ENCODE measurements at regions not wholly inside any gene's neighbourhood (a gene's known extent, or its start where the extent isn't known, plus 50 kb on each side); places are given as distances from the start of the nearest gene placed in this dataset.

- TF ChIP-seq CTCF (IDR thresholded peaks at IDR 0.05) = no peak
- no peak for TF ChIP-seq POLR2A (IDR thresholded peaks at IDR 0.05)
- no peak for TF ChIP-seq POLR2AphosphoS5 (IDR thresholded peaks at IDR 0.05)
- no peak for TF ChIP-seq EP300 (IDR thresholded peaks at IDR 0.05)
- Histone ChIP-seq H3K27me3 (no peaks in the 10 kb centered on the region), H3K27ac (no peak overlapping the region), H3K36me3 (no peaks in the 10 kb centered on the region), H3K4me3 (no peak overlapping the region), H3K4me1 (no peaks in the 10 kb centered on the region), H3K9me3 (no peaks in the 10 kb centered on the region)
- DNase-seq (no peak), ATAC-seq (ENCODE audit: low FRiP score in 2 of 2) (no peak)
- WGBS, 2 donors = 63 to 64% methylated on average over 4 of the region's 4 CpGs
Measured at GRCh38 chr3:74009961-74010844, 385.5 kb upstream of the PDZRN3 start.

- WGBS, 2 donors = 69 to 72% methylated on average over 3 of the region's 3 CpGs
- no peak for TF ChIP-seq POLR2A (IDR thresholded peaks at IDR 0.05)
- no peak for TF ChIP-seq POLR2AphosphoS5 (IDR thresholded peaks at IDR 0.05)
- no peak for TF ChIP-seq EP300 (IDR thresholded peaks at IDR 0.05)
- no peak for TF ChIP-seq CTCF (IDR thresholded peaks at IDR 0.05)
- ATAC-seq (ENCODE audit: low FRiP score in 2 of 2) = no peak
Measured at GRCh38 chr3:74004386-74004785, 379.6 kb upstream of the PDZRN3 start.

GRCh38 chr3:74003734-74004133, 379.0 kb upstream of the PDZRN3 start:
- 77 to 81% methylated on average over 5 of the region's 5 CpGs for WGBS, 2 donors
- Histone ChIP-seq H3K27ac (no peak overlapping the region), H3K36me3 (no peaks in the 10 kb centered on the region), H3K4me3 (no peak overlapping the region), H3K27me3 (no peaks in the 10 kb centered on the region), H3K4me1 (no peaks in the 10 kb centered on the region), H3K9me3 (no peaks in the 10 kb centered on the region)
- DNase-seq (no peak), ATAC-seq (ENCODE audit: low FRiP score in 2 of 2) (no peak)
- TF ChIP-seq EP300 (IDR thresholded peaks at IDR 0.05) = no peak
- no peak for TF ChIP-seq POLR2AphosphoS5 (IDR thresholded peaks at IDR 0.05)
- no peak for TF ChIP-seq CTCF (IDR thresholded peaks at IDR 0.05)
- no peak for TF ChIP-seq POLR2A (IDR thresholded peaks at IDR 0.05)

More at GRCh38 chr3:74004386-74004785, 379.6 kb upstream of the PDZRN3 start:
- Histone ChIP-seq H3K27ac (no peak overlapping the region), H3K9me3 (no peaks in the 10 kb centered on the region), H3K4me3 (no peak overlapping the region), H3K4me1 (no peaks in the 10 kb centered on the region), H3K27me3 (no peaks in the 10 kb centered on the region), H3K36me3 (no peaks in the 10 kb centered on the region)
- DNase-seq = no peak

- no peak overlapping the region for H3K27ac ChIP-seq
- H3K9me3 ChIP-seq = no peaks in the 10 kb centered on the region
- H3K27me3 ChIP-seq = no peaks in the 10 kb centered on the region
- TF ChIP-seq POLR2AphosphoS5 (IDR thresholded peaks at IDR 0.05) = no peak
- no peak for TF ChIP-seq CTCF (IDR thresholded peaks at IDR 0.05)
- TF ChIP-seq EP300 (IDR thresholded peaks at IDR 0.05) = no peak
- no peak for TF ChIP-seq POLR2A (IDR thresholded peaks at IDR 0.05)
- no peak for ATAC-seq (ENCODE audit: low FRiP score in 2 of 2)
- whole genome bisulfite sequencing, 2 donors = 59 to 70% methylated on average over 2 of the region's 2 CpGs
- H3K4me3 ChIP-seq = no peak overlapping the region
- no peaks in the 10 kb centered on the region for H3K36me3 ChIP-seq
- no peak for DNase-seq
- no peaks in the 10 kb centered on the region for H3K4me1 ChIP-seq
Measured at GRCh38 chr3:74001436-74001835, 376.7 kb upstream of the PDZRN3 start.

GRCh38 chr3:74000725-74001124, 376.0 kb upstream of the PDZRN3 start:
- Histone ChIP-seq H3K36me3 (no peaks in the 10 kb centered on the region), H3K4me1 (no peaks in the 10 kb centered on the region), H3K4me3 (no peak overlapping the region), H3K9me3 (no peaks in the 10 kb centered on the region), H3K27ac (no peak overlapping the region), H3K27me3 (no peaks in the 10 kb centered on the region)
- WGBS, 2 donors = 60 to 66% methylated on average over 1 of the region's 1 CpG
- ATAC-seq (ENCODE audit: low FRiP score in 2 of 2) = no peak
- TF ChIP-seq POLR2A (IDR thresholded peaks at IDR 0.05) (no peak), POLR2AphosphoS5 (IDR thresholded peaks at IDR 0.05) (no peak), CTCF (IDR thresholded peaks at IDR 0.05) (no peak), EP300 (IDR thresholded peaks at IDR 0.05) (no peak)
- DNase-seq = no peak

Data from upper lobe of left lung (tissue), 6 donors.